CD14-positive monocyte (primary cell): ENCODE measurements at regions not wholly inside any gene's neighbourhood (a gene's known extent, or its start where the extent isn't known, plus 50 kb on each side); places are given as distances from the start of the nearest gene placed in this dataset.

ENCODE experiments used
- DNase-seq, 3 donors: peaks; one replicate each; pipeline ENCODE4 v3.0.0-alpha.2; 2011 to 2022
- H2AFZ ChIP-seq: 2 replicates; pipeline ENCODE4 v1.6.0; 2012; ENCODE audit warnings: mild to moderate bottlenecking, low read depth, low read length, inconsistent platforms; ENCODE audit not compliant: insufficient read depth, poor library complexity, severe bottlenecking
- H3K27ac ChIP-seq, 2 donors: 1 replicate in 1 of 2; 2 replicates in 1 of 2; pipeline ENCODE4 v1.5.1; 2012 to 2013; ENCODE audit warnings: low read length in 2 of 2, control low read depth in 1 of 2, inconsistent platforms in 1 of 2, low read depth in 1 of 2, mild to moderate bottlenecking in 1 of 2
- H3K27me3 ChIP-seq, 2 donors: one replicate each; pipeline versions ENCODE4 v1.6.0 to v1.6.1; 2011 to 2013; ENCODE audit warnings: low read length in 2 of 2; ENCODE audit not compliant: control insufficient read depth in 2 of 2, insufficient read depth in 2 of 2
- H3K36me3 ChIP-seq, 2 donors: replicated peaks in 1 of 2; 1 replicate in 1 of 2; 2 replicates in 1 of 2; pipeline versions ENCODE4 v1.5.1 to v1.6.1; 2012 to 2013; ENCODE audit warnings: low read length in 2 of 2, control low read depth in 1 of 2, inconsistent platforms in 1 of 2, mild to moderate bottlenecking in 1 of 2; ENCODE audit not compliant: insufficient read depth in 2 of 2, control insufficient read depth in 1 of 2
- H3K4me1 ChIP-seq, 2 donors: 1 replicate in 1 of 2; 2 replicates in 1 of 2; pipeline versions ENCODE4 v1.5.1 to v1.6.1; 2012 to 2013; ENCODE audit warnings: low read length in 2 of 2, control low read depth in 1 of 2, inconsistent platforms in 1 of 2, mild to moderate bottlenecking in 1 of 2, moderate library complexity in 1 of 2; ENCODE audit not compliant: insufficient read depth in 2 of 2, control insufficient read depth in 1 of 2
- H3K4me2 ChIP-seq: replicated peaks from 2 replicates; pipeline ENCODE3; 2012; ENCODE audit warnings: low read length, moderate library complexity, mild to moderate bottlenecking; ENCODE audit not compliant: poor library complexity, severe bottlenecking; ENCODE audit errors: extremely low read depth
- H3K4me3 ChIP-seq, 3 experiments: fragments of 200-600 bp in 1 of 3; sonication (generic) in 1 of 3; replicated peaks in 1 of 3; 1 replicate in 2 of 3; 2 replicates in 1 of 3; pipeline ENCODE4 v1.5.1; 2011 to 2013; ENCODE audit warnings: low read length in 3 of 3, mild to moderate bottlenecking in 3 of 3, control low read depth in 2 of 3, low read depth in 2 of 3, inconsistent platforms in 1 of 3, moderate library complexity in 1 of 3
- H3K79me2 ChIP-seq: 2 replicates; pipeline ENCODE4 v1.6.0; 2012; ENCODE audit warnings: mild to moderate bottlenecking, control low read depth, inconsistent platforms, low read length, moderate library complexity; ENCODE audit not compliant: insufficient read depth
- H3K9ac ChIP-seq: 2 replicates; pipeline ENCODE4 v1.6.0; 2017; ENCODE audit warnings: low read length, mild to moderate bottlenecking; ENCODE audit not compliant: insufficient read depth, poor library complexity, severe bottlenecking
- H3K9me3 ChIP-seq, 2 donors: replicated peaks in 1 of 2; 1 replicate in 1 of 2; 2 replicates in 1 of 2; pipeline versions ENCODE4 v1.5.1 to v1.6.1; 2012 to 2013; ENCODE audit warnings: low read length in 2 of 2, control low read depth in 1 of 2; ENCODE audit not compliant: control insufficient read depth in 1 of 2, insufficient read depth in 1 of 2
- H4K20me1 ChIP-seq: 2 replicates; pipeline ENCODE4 v1.6.0; 2012; ENCODE audit warnings: mild to moderate bottlenecking, low read length, control low read depth, moderate library complexity; ENCODE audit not compliant: insufficient read depth
- H3K27ac Mint-ChIP-seq, 7 donors: one replicate each; pipeline ENCODE4 v1.8.0; 2020; ENCODE audit warnings: mild to moderate bottlenecking in 7 of 7, mixed read lengths in 7 of 7, moderate library complexity in 6 of 7, inconsistent platforms in 2 of 7
- H3K27me3 Mint-ChIP-seq, 3 donors: one replicate each; pipeline ENCODE4 v1.8.0; 2021 to 2022; ENCODE audit warnings: low read depth in 3 of 3, mild to moderate bottlenecking in 3 of 3, mixed read lengths in 3 of 3, moderate library complexity in 3 of 3, inconsistent platforms in 1 of 3
- H3K36me3 Mint-ChIP-seq, 2 donors: one replicate each; pipeline ENCODE4 v1.8.0; 2020; ENCODE audit warnings: mixed read lengths in 2 of 2, inconsistent platforms in 1 of 2, mild to moderate bottlenecking in 1 of 2
- H3K4me1 Mint-ChIP-seq: one replicate; pipeline ENCODE4 v1.8.0; 2020; ENCODE audit warnings: mild to moderate bottlenecking, mixed read lengths
- H3K4me3 Mint-ChIP-seq, 2 donors: one replicate each; pipeline ENCODE4 v1.8.0; 2020; ENCODE audit warnings: mild to moderate bottlenecking in 2 of 2, mixed read lengths in 2 of 2, moderate library complexity in 1 of 2
- H3K9me3 Mint-ChIP-seq, 7 donors: one replicate each; pipeline ENCODE4 v1.8.0; 2020 to 2022; ENCODE audit warnings: mixed read lengths in 7 of 7, mild to moderate bottlenecking in 6 of 7, moderate library complexity in 6 of 7, inconsistent platforms in 2 of 7
- WGBS: methylation state at CpG from one replicate; pipeline ENCODE4 v1.1.5; 2013; ENCODE audit warnings: missing lambda C conversion rate; ENCODE audit not compliant: insufficient coverage; 5-methylcytosine and 5-hydroxymethylcytosine counted together
- intact Hi-C, 2 donors: fragments of 100-400 bp; cut with micrococcal nuclease; formaldehyde crosslinking; loops; one replicate each; pipeline versions ENCODE4 v1.15.0 to v1.15.1; 2023
- TF ChIP-seq, protein P1 (sequence below): fragments of 200-600 bp; IDR thresholded peaks from one replicate; pipeline ENCODE4 v1.8.0; 2022; ENCODE audit warnings: antibody characterized with exemption, mild to moderate bottlenecking

DNA sequence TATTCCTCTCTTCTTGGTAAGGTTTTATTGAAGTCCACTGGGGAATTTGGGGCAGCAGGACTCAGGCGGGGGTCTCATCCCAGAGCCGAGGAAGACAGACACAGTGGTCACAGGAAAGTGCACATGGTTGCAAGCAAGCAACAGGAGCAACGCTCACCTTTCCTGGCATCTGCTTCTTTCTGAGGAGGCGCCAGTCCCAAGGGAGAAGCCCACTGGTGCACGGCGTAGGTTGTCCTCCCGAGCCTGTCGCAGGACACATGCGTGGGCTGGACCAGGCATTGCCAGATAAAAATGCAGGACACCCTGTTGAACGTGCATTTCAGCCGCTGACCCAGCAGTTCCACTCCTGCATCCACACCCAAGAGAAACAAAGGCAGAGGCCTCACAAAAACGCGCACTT lies 72.4 kb upstream of the OLFM1 start:
- H3K4me1 Mint-ChIP-seq = no peaks in the 10 kb centered on the region
- Histone ChIP-seq H3K4me2 (no peak overlapping the region), H3K9ac (no peak overlapping the region), H3K4me1 (no peaks in the 10 kb centered on the region), H3K27me3 (no peaks in the 10 kb centered on the region), H4K20me1 (no peaks in the 10 kb centered on the region), H3K4me3 (no peak overlapping the region), H2AFZ (no peak overlapping the region), H3K9me3 (no peaks in the 10 kb centered on the region), H3K79me2 (no peaks in the 10 kb centered on the region), H3K36me3 (no peaks in the 10 kb centered on the region), H3K27ac (no peak overlapping the region)
- H3K36me3 Mint-ChIP-seq = no peaks in the 10 kb centered on the region
- no peak overlapping the region for H3K4me3 Mint-ChIP-seq
- 91% methylated on average over 12 of the region's 13 CpGs for WGBS
- no peak for DNase-seq
- H3K27ac Mint-ChIP-seq = no peak overlapping the region
- TF ChIP-seq, protein P1, sequence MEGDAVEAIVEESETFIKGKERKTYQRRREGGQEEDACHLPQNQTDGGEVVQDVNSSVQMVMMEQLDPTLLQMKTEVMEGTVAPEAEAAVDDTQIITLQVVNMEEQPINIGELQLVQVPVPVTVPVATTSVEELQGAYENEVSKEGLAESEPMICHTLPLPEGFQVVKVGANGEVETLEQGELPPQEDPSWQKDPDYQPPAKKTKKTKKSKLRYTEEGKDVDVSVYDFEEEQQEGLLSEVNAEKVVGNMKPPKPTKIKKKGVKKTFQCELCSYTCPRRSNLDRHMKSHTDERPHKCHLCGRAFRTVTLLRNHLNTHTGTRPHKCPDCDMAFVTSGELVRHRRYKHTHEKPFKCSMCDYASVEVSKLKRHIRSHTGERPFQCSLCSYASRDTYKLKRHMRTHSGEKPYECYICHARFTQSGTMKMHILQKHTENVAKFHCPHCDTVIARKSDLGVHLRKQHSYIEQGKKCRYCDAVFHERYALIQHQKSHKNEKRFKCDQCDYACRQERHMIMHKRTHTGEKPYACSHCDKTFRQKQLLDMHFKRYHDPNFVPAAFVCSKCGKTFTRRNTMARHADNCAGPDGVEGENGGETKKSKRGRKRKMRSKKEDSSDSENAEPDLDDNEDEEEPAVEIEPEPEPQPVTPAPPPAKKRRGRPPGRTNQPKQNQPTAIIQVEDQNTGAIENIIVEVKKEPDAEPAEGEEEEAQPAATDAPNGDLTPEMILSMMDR = no peak
- peaks cover 0 to 3% (median 0%) of the 10 kb centered on the region in 7 donors for H3K9me3 Mint-ChIP-seq
- intact Hi-C loops = no loop called here
- peaks cover 12 to 21% (median 13%) of the 10 kb centered on the region in 3 donors for H3K27me3 Mint-ChIP-seq

DNA sequence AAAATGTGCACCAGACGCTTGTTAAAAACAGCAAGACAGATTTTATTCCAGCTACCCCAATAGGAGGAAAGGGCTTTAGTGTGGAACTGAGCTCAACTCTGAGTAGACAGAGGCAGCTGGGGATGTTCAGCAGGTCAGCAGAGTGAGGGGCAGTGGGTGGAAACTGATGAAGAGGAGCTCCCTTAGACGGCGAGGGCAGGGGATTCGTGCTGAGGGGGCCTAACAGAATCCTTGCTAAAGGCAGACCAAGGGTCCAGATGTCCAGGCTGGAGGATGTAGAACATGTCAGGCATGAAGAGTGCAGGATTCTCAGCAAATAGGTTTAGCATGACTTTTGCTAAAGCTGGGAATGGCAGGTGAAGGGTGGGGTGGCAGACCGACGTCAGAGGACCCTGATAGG lies 71.9 kb upstream of the OLFM1 start:
- no peaks in the 10 kb centered on the region for H3K36me3 Mint-ChIP-seq
- Histone ChIP-seq H4K20me1 (no peaks in the 10 kb centered on the region), H3K27me3 (no peaks in the 10 kb centered on the region), H3K27ac (no peak overlapping the region), H3K9me3 (no peaks in the 10 kb centered on the region), H3K36me3 (no peaks in the 10 kb centered on the region), H3K4me2 (no peak overlapping the region), H2AFZ (no peak overlapping the region), H3K9ac (no peak overlapping the region), H3K4me1 (no peaks in the 10 kb centered on the region), H3K79me2 (no peaks in the 10 kb centered on the region), H3K4me3 (no peak overlapping the region)
- H3K27me3 Mint-ChIP-seq = peaks cover 13 to 23% (median 14%) of the 10 kb centered on the region in 3 donors
- TF ChIP-seq, protein P1 = no peak
- no peaks in the 10 kb centered on the region for H3K4me1 Mint-ChIP-seq
- peak overlapping the region in 1 of 7 donors; percentile 49 for H3K27ac Mint-ChIP-seq
- intact Hi-C loops = no loop called here
- no peak overlapping the region for H3K4me3 Mint-ChIP-seq
- peaks cover 0 to 3% (median 0%) of the 10 kb centered on the region in 7 donors for H3K9me3 Mint-ChIP-seq
- WGBS = 77% methylated on average over 5 of the region's 6 CpGs
- no peak for DNase-seq
